ENCODE measurements at regions not wholly inside any gene's neighbourhood (a gene's known extent, or its start where the extent isn't known, plus 50 kb on each side); places are given as distances from the start of the nearest gene placed in this dataset.
A peak's percentile ranks its signal among the peaks of the same experiment; 100 is the strongest.

DNA sequence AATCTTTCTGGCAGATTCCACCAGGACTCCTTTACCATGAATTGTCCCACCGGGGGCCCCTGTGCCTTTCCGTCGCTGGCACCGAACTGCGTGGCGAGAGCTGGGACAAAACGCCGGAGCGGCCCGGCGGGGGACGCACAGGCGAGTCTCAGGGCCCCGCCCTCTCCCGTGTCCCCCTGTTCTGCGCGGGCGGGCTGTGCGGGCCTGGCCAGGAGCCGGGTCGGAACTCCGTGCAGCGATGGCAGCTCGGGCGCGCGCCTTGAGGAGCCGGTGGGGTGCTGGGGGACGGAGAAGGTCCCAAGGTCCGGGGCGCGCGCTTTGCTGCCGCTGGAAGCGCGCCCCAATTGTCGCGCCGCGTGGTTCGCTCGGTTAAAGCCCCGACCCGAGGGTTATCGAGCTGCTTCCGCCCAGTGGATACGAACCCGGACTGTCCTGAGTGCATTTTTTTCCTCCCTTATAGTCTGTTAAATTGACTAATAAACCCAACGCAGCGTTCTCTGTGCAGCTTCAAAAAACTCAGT is 125.3 kb downstream of the TMEM174 start:
- Histone ChIP-seq H3K4me1 (peaks cover 0 to 26% (median 2%) of the 10 kb centered on the region in 4 donors), H3K9me3 (no peaks in the 10 kb centered on the region), H3K27me3 (peaks cover 0 to 49% of the 10 kb centered on the region in 2 donors), H3K4me3 (peak overlapping the region in 2 of 4 donors; percentile 8 to 30), H3K27ac (no peak overlapping the region), H3K36me3 (no peaks in the 10 kb centered on the region)
- no peak for TF ChIP-seq POLR2A (IDR thresholded peaks at IDR 0.05)
- TF ChIP-seq, protein P1, sequence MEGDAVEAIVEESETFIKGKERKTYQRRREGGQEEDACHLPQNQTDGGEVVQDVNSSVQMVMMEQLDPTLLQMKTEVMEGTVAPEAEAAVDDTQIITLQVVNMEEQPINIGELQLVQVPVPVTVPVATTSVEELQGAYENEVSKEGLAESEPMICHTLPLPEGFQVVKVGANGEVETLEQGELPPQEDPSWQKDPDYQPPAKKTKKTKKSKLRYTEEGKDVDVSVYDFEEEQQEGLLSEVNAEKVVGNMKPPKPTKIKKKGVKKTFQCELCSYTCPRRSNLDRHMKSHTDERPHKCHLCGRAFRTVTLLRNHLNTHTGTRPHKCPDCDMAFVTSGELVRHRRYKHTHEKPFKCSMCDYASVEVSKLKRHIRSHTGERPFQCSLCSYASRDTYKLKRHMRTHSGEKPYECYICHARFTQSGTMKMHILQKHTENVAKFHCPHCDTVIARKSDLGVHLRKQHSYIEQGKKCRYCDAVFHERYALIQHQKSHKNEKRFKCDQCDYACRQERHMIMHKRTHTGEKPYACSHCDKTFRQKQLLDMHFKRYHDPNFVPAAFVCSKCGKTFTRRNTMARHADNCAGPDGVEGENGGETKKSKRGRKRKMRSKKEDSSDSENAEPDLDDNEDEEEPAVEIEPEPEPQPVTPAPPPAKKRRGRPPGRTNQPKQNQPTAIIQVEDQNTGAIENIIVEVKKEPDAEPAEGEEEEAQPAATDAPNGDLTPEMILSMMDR (IDR thresholded peaks at IDR 0.05), result no peak
- DNase-seq, result no peak

DNA sequence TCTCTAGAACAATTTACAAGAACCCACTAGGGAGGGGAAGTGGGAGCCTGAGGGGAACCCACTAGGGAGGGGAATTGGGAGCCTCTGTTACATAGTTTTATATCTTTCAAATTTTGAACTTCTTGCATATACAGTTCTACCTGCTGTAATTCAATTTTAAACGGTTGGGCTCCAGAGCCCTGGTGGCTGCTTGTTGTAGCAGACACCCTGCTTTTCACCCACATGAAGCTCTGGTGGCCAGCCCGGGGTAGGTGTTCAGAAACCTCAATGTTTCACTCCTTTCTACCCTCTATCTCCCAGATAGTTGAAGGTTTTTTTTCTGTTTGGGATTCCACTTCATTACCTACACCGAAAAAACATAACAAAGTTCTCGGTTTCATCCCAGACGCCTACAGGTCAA is 124.4 kb downstream of the TMEM174 start:
- no peak for DNase-seq
- peaks cover 0 to 42% of the 10 kb centered on the region in 2 donors for H3K27me3 ChIP-seq
- H3K9me3 ChIP-seq, result no peaks in the 10 kb centered on the region
- peaks cover 0 to 20% (median 2%) of the 10 kb centered on the region in 4 donors for H3K4me1 ChIP-seq
- TF ChIP-seq POLR2A (IDR thresholded peaks at IDR 0.05), result no peak
- TF ChIP-seq, protein P1 (IDR thresholded peaks at IDR 0.05), result no peak
- no peaks in the 10 kb centered on the region for H3K36me3 ChIP-seq
- no peak overlapping the region for H3K27ac ChIP-seq
- no peak overlapping the region for H3K4me3 ChIP-seq

DNA sequence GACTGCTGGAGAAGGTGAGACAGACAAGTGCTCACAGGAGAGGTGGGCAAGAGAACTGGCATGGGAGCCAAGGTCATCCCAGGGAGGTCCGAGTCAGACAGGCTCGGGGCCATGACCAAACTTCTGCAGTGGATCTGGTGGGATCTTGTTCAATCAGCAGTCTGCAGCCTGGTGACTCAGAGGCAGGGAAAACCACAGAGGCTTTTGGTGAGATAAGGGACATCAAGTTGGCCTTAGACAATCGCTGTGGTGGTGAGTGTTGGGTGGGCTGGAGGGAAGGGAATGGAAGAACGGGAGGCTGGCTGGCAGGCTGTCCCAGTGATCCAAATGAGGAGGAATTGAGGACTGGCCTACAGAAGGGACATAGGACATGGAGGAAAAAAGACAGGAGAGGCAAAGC is 123.8 kb downstream of the TMEM174 start:
- peaks cover 0 to 37% of the 10 kb centered on the region in 2 donors for H3K27me3 ChIP-seq
- DNase-seq, result no peak
- H3K9me3 ChIP-seq, result no peaks in the 10 kb centered on the region
- no peaks in the 10 kb centered on the region for H3K36me3 ChIP-seq
- H3K27ac ChIP-seq, result no peak overlapping the region
- peaks cover 0 to 20% (median 2%) of the 10 kb centered on the region in 4 donors for H3K4me1 ChIP-seq
- TF ChIP-seq, protein P1 (IDR thresholded peaks at IDR 0.05), result no peak
- no peak for TF ChIP-seq POLR2A (IDR thresholded peaks at IDR 0.05)
- no peak overlapping the region for H3K4me3 ChIP-seq

DNA sequence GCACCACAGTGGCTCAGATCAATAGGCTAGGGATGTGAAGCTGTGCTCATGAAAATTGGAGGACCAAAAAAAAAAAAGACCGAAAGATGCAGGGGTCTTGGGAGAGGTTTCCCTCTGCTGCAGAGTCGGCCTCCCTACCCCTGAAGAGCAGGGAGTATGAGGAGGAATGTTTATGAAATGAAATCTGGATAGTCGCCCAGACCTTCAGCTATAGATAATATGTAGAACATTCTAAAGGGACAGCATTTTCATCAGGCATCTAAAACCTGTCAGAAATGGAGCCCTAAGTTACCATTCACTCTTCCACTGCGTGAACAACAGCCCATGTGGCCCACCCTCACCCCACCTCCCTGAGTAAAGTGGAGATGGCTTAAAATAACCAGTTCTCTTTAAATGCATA is 122.9 kb downstream of the TMEM174 start:
- peaks cover 0 to 20% (median 2%) of the 10 kb centered on the region in 4 donors for H3K4me1 ChIP-seq

DNA sequence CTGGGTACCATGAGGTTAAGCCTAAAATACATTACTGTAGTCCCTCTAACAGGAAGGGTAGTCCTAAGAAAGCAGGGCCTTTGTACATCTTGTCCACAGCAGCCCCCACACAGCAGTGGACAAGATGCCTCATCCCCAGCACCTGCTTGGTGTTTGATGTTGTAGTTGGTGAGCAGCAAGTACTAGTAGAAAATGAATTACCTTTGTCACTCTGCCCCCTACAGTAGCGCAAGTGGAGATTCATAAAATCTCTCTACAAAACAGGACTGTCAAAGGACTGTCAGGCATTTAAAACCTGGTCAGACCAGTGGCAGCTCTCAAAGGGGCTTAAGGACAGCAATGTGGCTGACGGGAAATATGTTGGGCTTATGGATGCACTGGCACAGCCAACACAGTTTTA is 122.5 kb downstream of the TMEM174 start:
- H3K36me3 ChIP-seq, result no peaks in the 10 kb centered on the region
- no peak for TF ChIP-seq POLR2A (IDR thresholded peaks at IDR 0.05)
- TF ChIP-seq, protein P1 (IDR thresholded peaks at IDR 0.05), result peak in 3 of 6 experiments; percentile 26 to 34 (median 31)
- H3K4me3 ChIP-seq, result no peak overlapping the region
- peaks cover 0 to 25% of the 10 kb centered on the region in 2 donors for H3K27me3 ChIP-seq
- DNase-seq, result no peak
- H3K27ac ChIP-seq, result no peak overlapping the region
- no peaks in the 10 kb centered on the region for H3K9me3 ChIP-seq
- peaks cover 0 to 20% (median 2%) of the 10 kb centered on the region in 4 donors for H3K4me1 ChIP-seq

More for the DNA sequence above, 122.9 kb downstream of the TMEM174 start:
- no peak overlapping the region for H3K27ac ChIP-seq
- no peak overlapping the region for H3K4me3 ChIP-seq
- DNase-seq, result no peak
- no peaks in the 10 kb centered on the region for H3K9me3 ChIP-seq
- TF ChIP-seq, protein P1 (IDR thresholded peaks at IDR 0.05), result no peak
- TF ChIP-seq POLR2A (IDR thresholded peaks at IDR 0.05), result no peak
- H3K27me3 ChIP-seq, result peaks cover 0 to 29% of the 10 kb centered on the region in 2 donors
- H3K36me3 ChIP-seq, result no peaks in the 10 kb centered on the region

Data from Peyer's patch (tissue), 4 donors.